ENCODE measurements at regions not wholly inside any gene's neighbourhood (a gene's known extent, or its start where the extent isn't known, plus 50 kb on each side); places are given as distances from the start of the nearest gene placed in this dataset.

GRCh38 chr18:22005191-22005841 lies 164.1 kb upstream of the GATA6 start:
- Histone ChIP-seq H3K79me2 (ENCODE audit: insufficient read depth, low read length) (no peaks in the 10 kb centered on the region), H3K79me1 (ENCODE audit: insufficient read depth, low read depth, low read length, poor library complexity, severe bottlenecking) (no peaks in the 10 kb centered on the region), H2BK120ac (ENCODE audit: low read depth, low read length, poor library complexity, severe bottlenecking) (no peak overlapping the region), H3T11ph (ENCODE audit: low read length) (no peak overlapping the region), H4K5ac (ENCODE audit: insufficient read length, low read depth, low read length) (no peak overlapping the region), H3K56ac (ENCODE audit: insufficient read length, low read depth, low read length) (no peak overlapping the region), H3K27ac (ENCODE audit: insufficient read length, low read depth, low read length) (no peak overlapping the region), H2AFZ (ENCODE audit: low read length) (no peak overlapping the region), H2BK20ac (ENCODE audit: low read depth, low read length, poor library complexity, severe bottlenecking) (no peak overlapping the region), H2BK15ac (ENCODE audit: low read depth, low read length) (no peak overlapping the region), H4K8ac (replicated peaks; ENCODE audit: insufficient read length, low read depth, low read length) (no peak overlapping the region), H4K91ac (ENCODE audit: insufficient read length, low read depth, low read length) (no peak overlapping the region), H3K14ac (ENCODE audit: insufficient read depth, low read length) (no peak overlapping the region), H3K4me2 (ENCODE audit: insufficient read depth, insufficient read length, low read length) (no peak overlapping the region), H2BK12ac (ENCODE audit: insufficient read length, low read depth, low read length) (no peak overlapping the region), H4K20me1 (ENCODE audit: control insufficient read depth, insufficient read depth, insufficient read length) (no peaks in the 10 kb centered on the region), H3K9ac (ENCODE audit: extremely low read depth, insufficient read length, low read length) (no peak overlapping the region), H3K4me1 (ENCODE audit: insufficient read depth, low read length) (no peaks in the 10 kb centered on the region), H2AK5ac (ENCODE audit: insufficient read length, low read length) (no peak overlapping the region), H3K23ac (ENCODE audit: insufficient read length, low read depth, low read length) (no peak overlapping the region), H3K9me3 (ENCODE audit: control insufficient read depth, low read depth, low read length) (no peaks in the 10 kb centered on the region), H3K27me3 (ENCODE audit: insufficient read depth, low read length) (no peaks in the 10 kb centered on the region), H3K23me2 (ENCODE audit: insufficient read length, low read depth, low read length, poor library complexity, severe bottlenecking) (no peaks in the 10 kb centered on the region), H3K4ac (ENCODE audit: low read depth, low read length) (no peak overlapping the region), H3K18ac (ENCODE audit: insufficient read length, low read depth, low read length) (no peak overlapping the region), H2BK5ac (ENCODE audit: insufficient read length, low read length) (no peak overlapping the region)
- peak overlapping the region in 1 of 3 experiments; percentile 7; a peak in 1 of 7 replicates for H3K27ac Mint-ChIP-seq
- no CpG with 5 or more reads among the region's 4 CpGs for WGBS (ENCODE audit: extremely low coverage, insufficient read length, low lambda C conversion rate)
- H3K27me3 Mint-ChIP-seq (ENCODE audit: low read depth): no peaks in the 10 kb centered on the region
- no peak overlapping the region for H3K4me3 Mint-ChIP-seq
- no peaks in the 10 kb centered on the region; a peak in 2 of 5 replicates for H3K9me3 Mint-ChIP-seq
- TF ChIP-seq CTCF (conservative IDR thresholded peaks at IDR 0.05): no peak
- no peaks in the 10 kb centered on the region for H3K36me3 Mint-ChIP-seq (ENCODE audit: insufficient read depth in 1 of 3, low read depth in 3 of 3)
- no peak for DNase-seq
- H3K4me1 Mint-ChIP-seq: no peaks in the 10 kb centered on the region

Measured in H9 (cell line).